Femur (tissue), 1 donor: ENCODE measurements at regions not wholly inside any gene's neighbourhood (a gene's known extent, or its start where the extent isn't known, plus 50 kb on each side); places are given as distances from the start of the nearest gene placed in this dataset.

Source experiments
- DNase-seq: peaks from one replicate; pipeline ENCODE4 v3.0.0-alpha.2; 2017

- DNase-seq = no peak
Observed at GRCh38 chr5:135085936-135086725, 52.1 kb upstream of the PITX1 start.

- no peak for DNase-seq
Observed at GRCh38 chr5:135085133-135085935, 51.3 kb upstream of the PITX1 start.
